HG03460 (cell line): ENCODE measurements at regions not wholly inside any gene's neighbourhood (a gene's known extent, or its start where the extent isn't known, plus 50 kb on each side); places are given as distances from the start of the nearest gene placed in this dataset.

Source experiments
- ATAC-seq: cut with Tn5 transposase; IDR thresholded peaks from one replicate; pipeline ENCODE4 v1.9.1; 2021; ENCODE audit not compliant: unreplicated experiment

- no peak for ATAC-seq
These were observed 53.4 kb upstream of the PRICKLE2 start for GRCh38 chr3:64278625-64279024.

DNA sequence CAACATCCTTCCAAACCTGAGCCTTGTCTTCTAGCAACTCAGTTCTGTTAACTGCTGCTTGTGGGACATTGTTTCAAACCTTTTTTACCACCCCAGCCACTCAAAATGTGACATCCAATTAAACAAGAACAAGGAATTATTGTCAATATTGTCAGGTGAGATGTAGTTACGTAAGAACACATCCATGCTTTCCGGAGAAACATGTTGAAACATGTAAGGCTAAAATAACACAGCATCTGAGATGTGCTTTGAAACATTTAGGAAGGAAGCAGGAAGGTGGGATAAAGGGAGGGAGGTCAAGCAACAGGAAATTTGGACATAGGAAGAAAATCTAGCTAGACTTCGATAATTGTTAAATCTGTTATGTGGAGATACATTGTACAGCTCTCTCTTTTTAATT lies 50.9 kb upstream of the PRICKLE2 start:
- ATAC-seq: no peak
